Adipocyte (in vitro differentiated cells): ENCODE measurements at regions not wholly inside any gene's neighbourhood (a gene's known extent, or its start where the extent isn't known, plus 50 kb on each side); places are given as distances from the start of the nearest gene placed in this dataset.

Experiments used
- DNase-seq: peaks from one replicate; pipeline ENCODE4 v3.0.0-alpha.2; 2015; ENCODE audit warnings: low read depth
- H3K27me3 ChIP-seq: replicated peaks from 2 replicates; pipeline ENCODE4 v1.7.0; 2013; ENCODE audit warnings: mild to moderate bottlenecking, low read length, moderate library complexity; ENCODE audit not compliant: control insufficient read depth, insufficient read depth
- H3K36me3 ChIP-seq: 2 replicates; pipeline ENCODE4 v1.7.0; 2013; ENCODE audit warnings: low read length, mild to moderate bottlenecking, moderate library complexity; ENCODE audit not compliant: control insufficient read depth, insufficient read depth, severe bottlenecking
- H3K4me1 ChIP-seq: 2 replicates; pipeline ENCODE4 v1.7.0; 2013; ENCODE audit warnings: mild to moderate bottlenecking, low read length, moderate library complexity; ENCODE audit not compliant: control insufficient read depth, insufficient read depth
- H3K4me3 ChIP-seq: 2 replicates; pipeline ENCODE4 v1.7.0; 2013; ENCODE audit warnings: mild to moderate bottlenecking, low read length, moderate library complexity
- H3K9ac ChIP-seq: 2 replicates; pipeline ENCODE4 v1.7.0; 2013; ENCODE audit warnings: mild to moderate bottlenecking, low read length, moderate library complexity
- H3K9me3 ChIP-seq: 2 replicates; pipeline ENCODE4 v1.7.0; 2013; ENCODE audit warnings: mild to moderate bottlenecking, low read length, moderate library complexity; ENCODE audit not compliant: control insufficient read depth

GRCh38 chr4:108325561-108325960, 156.8 kb upstream of the LEF1 start:
- no peak overlapping the region for H3K9ac ChIP-seq
- no peaks in the 10 kb centered on the region for H3K36me3 ChIP-seq
- no peak overlapping the region for H3K4me3 ChIP-seq
- peaks cover 32% of the 10 kb centered on the region for H3K27me3 ChIP-seq
- DNase-seq, result no peak
- H3K4me1 ChIP-seq, result no peaks in the 10 kb centered on the region
- peaks cover 8% of the 10 kb centered on the region for H3K9me3 ChIP-seq

GRCh38 chr4:108324450-108324849, 155.7 kb upstream of the LEF1 start:
- Histone ChIP-seq H3K9ac (no peak overlapping the region), H3K4me1 (no peaks in the 10 kb centered on the region), H3K9me3 (peaks cover 8% of the 10 kb centered on the region), H3K4me3 (no peak overlapping the region), H3K27me3 (peaks cover 32% of the 10 kb centered on the region), H3K36me3 (no peaks in the 10 kb centered on the region)
- no peak for DNase-seq

- Histone ChIP-seq H3K36me3 (no peaks in the 10 kb centered on the region), H3K27me3 (peaks cover 17% of the 10 kb centered on the region), H3K9ac (no peak overlapping the region), H3K4me1 (no peaks in the 10 kb centered on the region), H3K4me3 (no peak overlapping the region), H3K9me3 (peaks cover 8% of the 10 kb centered on the region)
- DNase-seq, result no peak
Observed at GRCh38 chr4:108322497-108322896, 153.8 kb upstream of the LEF1 start.

GRCh38 chr4:108320061-108320460, 151.3 kb upstream of the LEF1 start:
- H3K27me3 ChIP-seq, result peaks cover 5% of the 10 kb centered on the region
- H3K4me1 ChIP-seq, result no peaks in the 10 kb centered on the region
- no peaks in the 10 kb centered on the region for H3K36me3 ChIP-seq
- no peak for DNase-seq
- H3K4me3 ChIP-seq, result no peak overlapping the region
- peaks cover 8% of the 10 kb centered on the region for H3K9me3 ChIP-seq
- H3K9ac ChIP-seq, result no peak overlapping the region

GRCh38 chr4:108317377-108317776, 148.6 kb upstream of the LEF1 start:
- Histone ChIP-seq H3K36me3 (no peaks in the 10 kb centered on the region), H3K4me1 (no peaks in the 10 kb centered on the region), H3K9ac (no peak overlapping the region), H3K4me3 (no peak overlapping the region), H3K27me3 (peaks cover 5% of the 10 kb centered on the region), H3K9me3 (peaks cover 4% of the 10 kb centered on the region)
- DNase-seq, result no peak

GRCh38 chr4:108315694-108316093, 147.0 kb upstream of the LEF1 start:
- H3K27me3 ChIP-seq, result peaks cover 5% of the 10 kb centered on the region
- H3K4me1 ChIP-seq, result no peaks in the 10 kb centered on the region
- H3K36me3 ChIP-seq, result no peaks in the 10 kb centered on the region
- H3K9ac ChIP-seq, result no peak overlapping the region
- H3K4me3 ChIP-seq, result no peak overlapping the region
- no peaks in the 10 kb centered on the region for H3K9me3 ChIP-seq
- no peak for DNase-seq

GRCh38 chr4:108314900-108315589, 146.3 kb upstream of the LEF1 start:
- Histone ChIP-seq H3K9ac (no peak overlapping the region), H3K4me1 (no peaks in the 10 kb centered on the region), H3K27me3 (peaks cover 5% of the 10 kb centered on the region), H3K9me3 (no peaks in the 10 kb centered on the region), H3K36me3 (no peaks in the 10 kb centered on the region), H3K4me3 (no peak overlapping the region)
- no peak for DNase-seq

GRCh38 chr4:108313546-108314339, 145.0 kb upstream of the LEF1 start:
- Histone ChIP-seq H3K9me3 (no peaks in the 10 kb centered on the region), H3K27me3 (peaks cover 5% of the 10 kb centered on the region), H3K36me3 (no peaks in the 10 kb centered on the region), H3K4me1 (no peaks in the 10 kb centered on the region), H3K4me3 (no peak overlapping the region), H3K9ac (no peak overlapping the region)
- no peak for DNase-seq

- H3K4me3 ChIP-seq, result no peak overlapping the region
- H3K27me3 ChIP-seq, result peaks cover 5% of the 10 kb centered on the region
Observed at GRCh38 chr4:108311313-108311712, 142.6 kb upstream of the LEF1 start.

GRCh38 chr4:108303488-108304177, 134.9 kb upstream of the LEF1 start:
- no peak overlapping the region for H3K4me3 ChIP-seq
- DNase-seq, result no peak
- peaks cover 3% of the 10 kb centered on the region for H3K27me3 ChIP-seq
- no peaks in the 10 kb centered on the region for H3K4me1 ChIP-seq
- H3K9me3 ChIP-seq, result no peaks in the 10 kb centered on the region
- no peak overlapping the region for H3K9ac ChIP-seq
- H3K36me3 ChIP-seq, result no peaks in the 10 kb centered on the region

More at GRCh38 chr4:108311313-108311712, 142.6 kb upstream of the LEF1 start:
- Histone ChIP-seq H3K9ac (no peak overlapping the region), H3K4me1 (no peaks in the 10 kb centered on the region), H3K9me3 (no peaks in the 10 kb centered on the region), H3K36me3 (no peaks in the 10 kb centered on the region)
- no peak for DNase-seq

- Histone ChIP-seq H3K9ac (no peak overlapping the region), H3K36me3 (no peaks in the 10 kb centered on the region), H3K4me1 (no peaks in the 10 kb centered on the region), H3K27me3 (peaks cover 3% of the 10 kb centered on the region), H3K9me3 (no peaks in the 10 kb centered on the region), H3K4me3 (no peak overlapping the region)
- no peak for DNase-seq
Observed at GRCh38 chr4:108301545-108302251, 133.0 kb upstream of the LEF1 start.
